ENCODE measurements at regions not wholly inside any gene's neighbourhood (a gene's known extent, or its start where the extent isn't known, plus 50 kb on each side); places are given as distances from the start of the nearest gene placed in this dataset.

DNA sequence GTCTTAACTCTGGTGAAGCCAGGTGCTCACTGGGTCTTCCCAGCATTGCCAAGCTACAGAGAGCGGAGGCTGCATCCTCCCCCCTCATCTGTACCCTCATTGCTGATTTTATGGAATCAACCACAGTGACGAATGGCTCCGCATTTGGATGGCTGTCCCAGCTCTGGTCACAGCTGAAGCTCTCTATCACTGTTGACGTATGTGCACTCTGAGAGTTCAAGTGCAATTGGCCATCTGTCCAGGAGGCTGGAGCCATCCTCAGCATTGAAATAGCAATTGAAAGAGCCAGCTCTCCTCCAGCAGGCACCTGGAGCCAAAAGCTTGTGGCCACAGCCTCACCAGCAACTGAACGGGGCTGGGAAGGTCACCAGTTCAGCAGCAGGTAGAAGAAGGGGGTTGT, 494.1 kb downstream of the TMEM114 start:
- Histone ChIP-seq H3K18ac (ENCODE audit: extremely low read depth, low read length) (no peak overlapping the region), H4K8ac (ENCODE audit: extremely low read depth, insufficient read depth, low read length) (no peak overlapping the region), H3K9me3 (ENCODE audit: insufficient read depth in 2 of 2, low read depth in 1 of 2, low read length in 1 of 2) (no peaks in the 10 kb centered on the region), H3K14ac (ENCODE audit: insufficient read length) (no peak overlapping the region), H3K4ac (replicated peaks; ENCODE audit: insufficient read length, low read depth, low read length) (no peak overlapping the region), H3K27ac (ENCODE audit: low read depth, low read length) (no peak overlapping the region), H3K56ac (replicated peaks; ENCODE audit: insufficient read length, low read depth, low read length) (no peak overlapping the region), H2AK5ac (ENCODE audit: low read depth, low read length) (no peak overlapping the region), H2BK20ac (ENCODE audit: low read length) (no peak overlapping the region), H3K23ac (ENCODE audit: insufficient read length) (no peak overlapping the region), H4K91ac (replicated peaks; ENCODE audit: insufficient read length, low read length) (no peak overlapping the region), H3K27me3 (replicated peaks in 1 of 4; ENCODE audit: control insufficient read depth in 3 of 4, extremely low read depth in 1 of 4, insufficient read depth in 3 of 4, low read length in 3 of 4) (no peaks in the 10 kb centered on the region), H3K79me1 (ENCODE audit: low read depth, low read length) (no peaks in the 10 kb centered on the region), H3K36me3 (ENCODE audit: control insufficient read depth in 2 of 4, insufficient read depth in 4 of 4, low read length in 3 of 4) (no peaks in the 10 kb centered on the region), H3K4me1 (replicated peaks in 1 of 4; ENCODE audit: control insufficient read depth in 3 of 4, insufficient read depth in 4 of 4, low read length in 3 of 4) (no peaks in the 10 kb centered on the region; a peak in 1 of 7 replicates), H4K5ac (ENCODE audit: insufficient read length, low read depth, low read length) (no peak overlapping the region), H3K9ac (replicated peaks in 1 of 4; ENCODE audit: extremely low read depth in 1 of 4, low read depth in 3 of 4, low read length in 3 of 4) (no peak overlapping the region), H3K79me2 (ENCODE audit: control insufficient read depth in 1 of 2, insufficient read depth in 2 of 2, low read length in 2 of 2) (no peaks in the 10 kb centered on the region), H2BK12ac (ENCODE audit: low read depth, low read length) (no peak overlapping the region), H3K4me2 (ENCODE audit: insufficient read depth in 1 of 2, low read depth in 2 of 2, low read length in 2 of 2) (no peak overlapping the region), H2BK15ac (ENCODE audit: low read length) (no peak overlapping the region), H3K4me3 (ENCODE audit: extremely low read depth in 1 of 4, insufficient read depth in 2 of 4, low read depth in 3 of 4, low read length in 4 of 4) (no peak overlapping the region), H2BK120ac (replicated peaks; ENCODE audit: low read depth, low read length) (no peak overlapping the region), H2BK5ac (ENCODE audit: low read depth, low read length) (no peak overlapping the region), H3K23me2 (ENCODE audit: low read depth, low read length) (no peaks in the 10 kb centered on the region; the same call in 1 of the 2 replicates), H4K20me1 (replicated peaks in 1 of 2; ENCODE audit: control insufficient read depth in 1 of 2, insufficient read depth in 2 of 2, low read length in 2 of 2) (no peaks in the 10 kb centered on the region), H2AFZ (ENCODE audit: low read length) (no peak overlapping the region)
- 89% methylated on average over 5 of the region's 5 CpGs; no CpG with 5 or more reads in 1 of the 2 experiments for WGBS, 2 experiments (ENCODE audit: extremely low coverage in 1 of 2, insufficient coverage in 1 of 2, insufficient read length in 1 of 2, insufficient replicate concordance in 2 of 2, low coverage in 1 of 2, low lambda C conversion rate in 2 of 2, missing lambda C conversion rate in 1 of 2)
- no peak for DNase-seq (ENCODE audit: low read depth in 1 of 2, low spot score in 2 of 2)
- no peak for TF ChIP-seq BRCA1 (IDR thresholded peaks at IDR 0.05; ENCODE audit: low read depth, low read length)
- no peak for TF ChIP-seq SUZ12 (IDR thresholded peaks at IDR 0.05; ENCODE audit: low read length)
- no peak for TF ChIP-seq RXRA (IDR thresholded peaks at IDR 0.05; ENCODE audit: insufficient read depth, low read depth, low read length)
- FAIRE-seq, result no peak
- POLR2A ChIA-PET (ENCODE audit: partially characterized antibody), result no interaction called here
- CTCF ChIA-PET (ENCODE audit: partially characterized antibody), result interaction anchor here (1.1 kb wide), 1 partner anchor 33 kb away, joined by 3 read pairs; no protein-coding TSS in a partner anchor
